Effector memory CD8-positive, alpha-beta T cell (primary cell): ENCODE measurements at regions not wholly inside any gene's neighbourhood (a gene's known extent, or its start where the extent isn't known, plus 50 kb on each side); places are given as distances from the start of the nearest gene placed in this dataset.

ENCODE experiments used
- ATAC-seq: fragments of 150-1000 bp; cut with Tn5 transposase; replicated peaks from 2 replicates; pipeline ENCODE4 v1.10.0; 2021; ENCODE audit warnings: mild to moderate bottlenecking, moderate library complexity
- DNase-seq, 3 experiments: peaks; one replicate each; pipeline ENCODE4 v3.0.0; 2021
- H3K27ac Mint-ChIP-seq, 2 donors: one replicate each; pipeline ENCODE4 v1.8.0; 2022; ENCODE audit warnings: mild to moderate bottlenecking in 2 of 2, mixed read lengths in 2 of 2, moderate library complexity in 2 of 2
- H3K27me3 Mint-ChIP-seq, 2 donors: one replicate each; pipeline ENCODE4 v1.8.0; 2022; ENCODE audit warnings: mixed read lengths in 2 of 2
- H3K36me3 Mint-ChIP-seq: one replicate; pipeline ENCODE4 v1.8.0; 2022; ENCODE audit warnings: mild to moderate bottlenecking, moderate library complexity, mixed read lengths; ENCODE audit not compliant: insufficient read depth
- H3K4me1 Mint-ChIP-seq, 2 donors: one replicate each; pipeline ENCODE4 v1.8.0; 2022; ENCODE audit warnings: low read depth in 2 of 2, mixed read lengths in 2 of 2
- H3K4me3 Mint-ChIP-seq, 2 donors: one replicate each; pipeline ENCODE4 v1.8.0; 2022; ENCODE audit warnings: mild to moderate bottlenecking in 2 of 2, mixed read lengths in 2 of 2, moderate library complexity in 2 of 2
- H3K9me3 Mint-ChIP-seq, 2 donors: one replicate each; pipeline ENCODE4 v1.8.0; 2022; ENCODE audit warnings: mixed read lengths in 2 of 2

DNA sequence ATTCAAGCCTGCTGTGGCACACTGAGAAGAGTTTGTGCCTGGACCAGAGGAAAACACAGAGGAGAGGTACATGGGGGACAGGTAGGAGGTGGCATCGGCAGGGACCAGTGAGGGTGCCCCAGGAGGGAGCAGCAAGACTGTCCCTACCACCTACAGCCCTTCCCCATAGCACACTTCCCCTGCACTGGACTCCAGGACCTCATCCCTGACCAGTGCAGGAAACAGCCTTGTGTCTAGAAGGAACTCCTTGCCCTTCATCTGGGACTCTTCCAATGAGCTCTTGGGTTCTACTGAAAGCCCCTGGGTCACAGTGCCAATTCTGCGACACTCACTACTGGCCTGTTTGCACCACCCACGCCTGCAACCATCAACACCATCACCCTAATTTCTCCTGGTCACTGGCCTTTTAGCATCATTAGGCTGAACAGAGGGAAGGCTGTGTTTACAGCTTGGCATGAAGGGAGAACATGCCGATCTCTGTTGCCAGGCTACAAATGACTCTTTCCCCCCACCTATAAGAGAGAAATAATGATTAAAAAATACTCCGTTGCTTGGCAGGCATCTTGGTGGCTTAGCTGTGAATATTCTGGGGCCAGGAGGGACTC is 371.9 kb upstream of the ZMIZ1 start:
- Mint-ChIP-seq H3K9me3 (no peaks in the 10 kb centered on the region), H3K27ac (no peak overlapping the region), H3K36me3 (no peaks in the 10 kb centered on the region), H3K4me1 (peaks cover 0 to 2% of the 10 kb centered on the region in 2 donors), H3K4me3 (no peak overlapping the region), H3K27me3 (peaks cover 43 to 59% of the 10 kb centered on the region in 2 donors)
- ATAC-seq (no peak), DNase-seq (no peak)

DNA sequence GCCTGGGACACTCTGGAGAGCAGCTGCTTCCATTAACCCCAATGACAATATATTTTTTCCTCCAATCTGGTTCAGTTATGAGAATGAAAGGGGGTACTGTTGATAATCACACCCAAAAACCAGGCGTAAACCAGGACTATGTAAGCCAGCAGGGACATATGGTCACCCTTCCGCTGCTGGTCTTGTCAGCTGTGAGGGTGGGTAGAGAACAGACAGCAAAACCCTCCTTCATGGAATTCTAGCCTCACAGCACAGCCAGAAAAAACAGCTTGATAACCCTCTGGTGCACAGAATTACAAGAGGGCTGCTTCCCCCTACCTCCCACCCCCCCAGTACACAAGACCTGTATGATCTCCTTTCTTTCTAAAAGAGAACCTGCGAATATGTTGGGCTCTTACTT is 368.8 kb upstream of the ZMIZ1 start:
- ATAC-seq (no peak), DNase-seq (no peak)
- no peak overlapping the region for H3K4me3 Mint-ChIP-seq
- H3K36me3 Mint-ChIP-seq: no peaks in the 10 kb centered on the region
- H3K9me3 Mint-ChIP-seq: no peaks in the 10 kb centered on the region
- peaks cover 0 to 2% of the 10 kb centered on the region in 2 donors for H3K4me1 Mint-ChIP-seq
- H3K27me3 Mint-ChIP-seq: peaks cover 44 to 52% of the 10 kb centered on the region in 2 donors
- H3K27ac Mint-ChIP-seq: no peak overlapping the region

DNA sequence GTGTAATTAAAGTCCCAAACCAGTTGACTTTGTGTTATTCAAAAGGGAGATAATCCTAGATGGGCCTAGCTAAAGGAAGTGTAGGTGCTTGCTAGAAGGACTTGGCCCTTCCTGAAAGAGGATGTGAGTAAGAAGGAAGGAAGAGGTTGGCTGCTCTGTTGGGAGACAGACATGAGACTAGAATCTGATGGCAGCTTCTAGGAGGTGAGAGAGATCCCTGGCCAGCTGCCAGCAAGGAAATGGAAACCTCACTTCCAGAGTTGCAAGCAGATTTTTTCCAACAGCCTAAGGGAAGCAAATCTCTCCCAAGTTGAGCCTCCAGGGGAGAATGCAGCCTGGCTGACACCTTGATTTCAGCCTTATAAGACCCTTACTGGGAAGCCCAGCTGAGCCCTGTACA is 368.4 kb upstream of the ZMIZ1 start:
- ATAC-seq (no peak), DNase-seq (no peak)
- Mint-ChIP-seq H3K9me3 (no peaks in the 10 kb centered on the region), H3K4me3 (no peak overlapping the region), H3K27ac (no peak overlapping the region), H3K36me3 (no peaks in the 10 kb centered on the region), H3K27me3 (peaks cover 44 to 52% of the 10 kb centered on the region in 2 donors), H3K4me1 (peaks cover 0 to 2% of the 10 kb centered on the region in 2 donors)

DNA sequence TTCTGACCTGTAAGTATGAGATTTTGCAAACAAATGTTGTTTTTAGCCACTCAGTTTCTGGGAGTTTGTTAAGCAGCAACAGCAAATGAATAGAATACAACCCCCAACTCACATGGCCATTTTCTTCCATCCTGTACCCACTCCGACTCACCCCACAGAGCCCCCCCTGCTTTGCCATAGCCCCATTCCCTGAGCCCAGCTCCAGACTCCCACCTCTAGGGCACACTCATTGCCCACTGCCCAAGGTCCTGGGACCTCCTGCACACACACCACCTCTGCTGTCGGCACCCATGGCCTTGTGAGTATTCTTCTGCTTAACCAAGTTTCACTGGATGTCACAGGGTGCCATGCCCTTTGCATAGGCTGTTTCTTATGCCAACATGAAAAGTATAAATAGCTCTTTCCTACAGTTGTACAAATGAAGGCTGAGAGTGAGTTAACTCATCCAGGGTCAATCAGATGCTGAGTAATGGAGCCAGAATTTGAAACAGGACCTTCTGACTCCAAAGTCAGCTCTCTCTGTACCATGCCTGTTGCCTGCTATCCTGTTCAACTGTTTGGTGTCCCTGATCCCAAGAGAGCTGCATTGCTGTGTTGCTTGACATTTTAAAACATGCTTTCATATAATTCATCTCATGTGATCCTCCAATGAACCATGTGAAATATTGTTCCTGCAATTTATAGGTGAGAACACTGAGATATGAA is 367.8 kb upstream of the ZMIZ1 start:
- DNase-seq (no peak), ATAC-seq (no peak)
- H3K4me1 Mint-ChIP-seq: peaks cover 0 to 2% of the 10 kb centered on the region in 2 donors
- no peaks in the 10 kb centered on the region for H3K9me3 Mint-ChIP-seq
- H3K27me3 Mint-ChIP-seq: peaks cover 44 to 52% of the 10 kb centered on the region in 2 donors
- H3K36me3 Mint-ChIP-seq: no peaks in the 10 kb centered on the region
- no peak overlapping the region for H3K27ac Mint-ChIP-seq
- no peak overlapping the region for H3K4me3 Mint-ChIP-seq

DNA sequence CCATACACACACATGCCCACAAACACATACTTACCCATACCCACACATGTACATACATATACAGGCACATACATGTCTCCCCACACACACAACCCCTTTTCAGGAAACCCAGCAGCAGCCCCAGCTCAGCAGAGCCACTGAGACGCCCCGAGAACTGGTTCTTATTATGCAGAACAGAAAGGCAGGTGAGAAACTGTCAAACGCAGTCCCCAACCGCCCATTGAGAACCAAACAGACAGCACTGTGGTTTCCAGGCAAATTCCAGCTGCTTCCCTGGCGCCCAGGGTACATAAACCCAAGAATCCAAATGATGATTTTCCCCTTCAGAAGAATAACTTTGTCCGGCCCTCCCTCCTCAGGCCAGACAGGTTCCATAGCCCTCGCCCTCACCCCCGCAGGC is 366.6 kb upstream of the ZMIZ1 start:
- Mint-ChIP-seq H3K4me3 (no peak overlapping the region), H3K9me3 (no peaks in the 10 kb centered on the region), H3K36me3 (no peaks in the 10 kb centered on the region), H3K4me1 (peaks cover 0 to 2% of the 10 kb centered on the region in 2 donors), H3K27ac (no peak overlapping the region), H3K27me3 (peaks cover 42 to 49% of the 10 kb centered on the region in 2 donors)
- no peak for DNase-seq
- ATAC-seq: no peak

DNA sequence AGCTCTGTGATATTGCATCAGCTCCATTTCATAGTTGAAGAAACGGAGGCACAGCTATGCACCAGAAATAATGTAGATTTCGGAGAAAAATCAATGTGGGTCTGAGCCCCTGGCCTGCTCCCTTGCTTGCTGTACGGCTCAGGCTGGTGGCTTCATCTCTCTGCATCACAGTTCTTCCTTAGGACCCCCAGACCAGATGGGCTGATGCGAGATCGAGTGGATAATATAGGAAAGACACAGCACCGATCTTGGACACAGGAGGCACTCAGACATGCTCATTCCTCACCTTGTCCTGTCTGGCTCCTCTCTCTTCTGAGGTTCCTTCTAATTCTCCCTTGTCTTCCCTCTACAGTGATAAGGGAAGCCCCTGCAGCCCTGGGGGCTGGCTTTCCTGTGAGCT is 365.9 kb upstream of the ZMIZ1 start:
- Mint-ChIP-seq H3K4me1 (peaks cover 0 to 2% of the 10 kb centered on the region in 2 donors), H3K36me3 (no peaks in the 10 kb centered on the region), H3K27ac (no peak overlapping the region), H3K27me3 (peaks cover 40 to 43% of the 10 kb centered on the region in 2 donors), H3K9me3 (no peaks in the 10 kb centered on the region), H3K4me3 (no peak overlapping the region)
- ATAC-seq (no peak), DNase-seq (no peak)

DNA sequence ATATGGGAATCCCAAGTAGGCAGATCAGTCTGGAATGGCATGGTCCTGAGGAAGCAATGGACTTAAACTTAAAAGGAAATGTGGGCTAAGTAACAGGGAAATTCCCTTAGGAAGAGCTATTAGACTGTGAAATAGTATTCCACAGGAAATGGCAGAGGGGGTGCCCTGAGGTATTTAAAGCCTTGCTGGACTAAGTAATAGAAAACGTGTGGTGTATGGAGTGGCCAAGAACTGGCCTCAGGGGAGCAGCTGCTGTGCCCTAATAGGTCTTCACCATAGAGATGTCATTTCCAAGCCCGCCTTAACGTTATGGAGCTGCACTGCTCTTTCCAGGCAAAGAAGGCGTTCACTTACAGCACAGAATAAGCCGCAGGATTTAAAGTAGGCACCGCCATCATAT is 365.2 kb upstream of the ZMIZ1 start:
- DNase-seq: no peak
- H3K9me3 Mint-ChIP-seq: no peaks in the 10 kb centered on the region
- H3K4me3 Mint-ChIP-seq: no peak overlapping the region
- H3K27ac Mint-ChIP-seq: no peak overlapping the region
- H3K27me3 Mint-ChIP-seq: peaks cover 40 to 43% of the 10 kb centered on the region in 2 donors
- H3K4me1 Mint-ChIP-seq: peaks cover 0 to 2% of the 10 kb centered on the region in 2 donors
- no peaks in the 10 kb centered on the region for H3K36me3 Mint-ChIP-seq
- no peak for ATAC-seq

DNA sequence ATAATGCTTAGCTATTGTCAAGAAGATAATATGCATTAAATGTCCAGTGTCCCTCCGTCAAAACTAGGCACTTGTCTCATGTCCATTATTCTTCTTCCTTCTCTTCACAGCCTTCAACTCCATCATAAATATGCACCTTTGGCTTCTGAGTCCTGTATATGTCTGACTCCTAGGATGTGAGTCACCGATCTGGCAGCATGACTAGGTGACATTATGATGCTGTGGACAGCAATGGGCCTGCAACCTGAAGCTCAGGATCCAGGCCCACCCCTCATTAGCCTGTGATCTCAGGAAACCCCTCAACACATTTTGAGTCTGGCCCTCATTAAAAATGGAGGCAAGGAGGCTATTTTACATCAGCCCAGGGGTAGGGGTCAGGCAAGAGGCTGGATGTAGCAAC is 362.5 kb upstream of the ZMIZ1 start:
- DNase-seq: no peak

DNA sequence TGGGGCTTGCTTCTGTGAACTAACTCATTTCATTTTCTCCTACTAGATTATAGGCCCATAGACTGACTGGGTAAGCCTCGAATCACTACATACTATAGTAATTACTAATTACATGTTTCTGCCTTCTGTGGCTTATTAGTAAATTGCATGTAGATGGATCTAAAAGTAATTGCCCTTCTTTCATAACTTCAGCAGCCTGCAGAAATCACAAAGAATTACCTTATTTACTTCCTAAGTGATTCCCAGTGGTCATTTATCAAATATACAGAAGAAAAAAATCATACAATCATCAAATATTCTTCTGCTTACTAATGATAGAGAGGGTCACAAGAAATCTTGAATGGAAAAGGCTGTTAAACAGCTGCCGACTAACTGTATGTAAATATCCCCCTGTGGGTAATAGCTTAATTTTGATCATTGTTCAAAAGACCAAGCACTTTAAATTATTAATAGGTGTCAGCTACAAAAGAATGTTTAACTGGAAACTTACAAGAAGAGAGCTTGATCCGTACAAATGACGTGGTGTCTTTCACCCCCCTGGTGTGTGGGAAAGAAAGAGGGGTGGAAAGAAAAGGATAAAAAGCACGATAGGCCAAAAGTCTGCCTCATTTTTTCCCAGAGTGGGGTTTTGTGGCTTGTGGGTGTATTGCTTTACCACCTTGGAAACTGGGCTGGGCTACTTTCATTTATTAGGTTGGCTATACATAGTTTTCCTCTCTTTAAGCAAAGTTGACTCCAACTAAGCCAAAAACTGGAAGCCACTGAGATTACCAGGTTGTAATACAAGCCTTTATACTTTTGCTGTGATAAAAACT is 361.8 kb upstream of the ZMIZ1 start:
- Mint-ChIP-seq H3K27ac (no peak overlapping the region), H3K9me3 (no peaks in the 10 kb centered on the region), H3K4me1 (no peaks in the 10 kb centered on the region), H3K4me3 (no peak overlapping the region), H3K27me3 (peaks cover 27 to 30% of the 10 kb centered on the region in 2 donors), H3K36me3 (no peaks in the 10 kb centered on the region)
- DNase-seq (no peak), ATAC-seq (no peak)

More for the DNA sequence above, 362.5 kb upstream of the ZMIZ1 start:
- no peaks in the 10 kb centered on the region for H3K9me3 Mint-ChIP-seq
- no peaks in the 10 kb centered on the region for H3K36me3 Mint-ChIP-seq
- peaks cover 27 to 37% of the 10 kb centered on the region in 2 donors for H3K27me3 Mint-ChIP-seq
- no peaks in the 10 kb centered on the region for H3K4me1 Mint-ChIP-seq
- H3K4me3 Mint-ChIP-seq: no peak overlapping the region
- no peak for ATAC-seq
- H3K27ac Mint-ChIP-seq: no peak overlapping the region

DNA sequence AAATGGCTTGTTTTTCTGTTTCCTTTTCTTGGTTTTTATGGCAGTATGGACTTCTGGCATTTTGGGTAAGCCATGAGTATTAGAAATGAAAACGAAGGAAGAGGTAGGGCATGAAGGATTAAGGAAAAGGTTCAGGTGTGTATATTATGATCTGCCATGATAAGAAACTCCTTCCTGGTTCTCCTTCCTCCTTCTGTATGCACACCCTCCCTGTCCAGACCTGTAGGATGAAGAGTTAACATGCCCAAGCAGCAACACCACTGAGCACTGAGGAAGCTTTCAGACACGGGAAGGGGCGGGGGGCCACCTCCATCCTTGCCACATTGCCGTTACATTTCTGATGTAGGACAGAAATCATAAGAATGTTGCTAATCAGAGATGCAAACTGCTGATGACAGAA is 361.0 kb upstream of the ZMIZ1 start:
- H3K27me3 Mint-ChIP-seq: peaks cover 22% of the 10 kb centered on the region in 2 donors
- no peak for DNase-seq
- no peak overlapping the region for H3K27ac Mint-ChIP-seq
- ATAC-seq: no peak
- no peaks in the 10 kb centered on the region for H3K9me3 Mint-ChIP-seq
- no peaks in the 10 kb centered on the region for H3K36me3 Mint-ChIP-seq
- no peak overlapping the region for H3K4me3 Mint-ChIP-seq
- H3K4me1 Mint-ChIP-seq: no peaks in the 10 kb centered on the region

DNA sequence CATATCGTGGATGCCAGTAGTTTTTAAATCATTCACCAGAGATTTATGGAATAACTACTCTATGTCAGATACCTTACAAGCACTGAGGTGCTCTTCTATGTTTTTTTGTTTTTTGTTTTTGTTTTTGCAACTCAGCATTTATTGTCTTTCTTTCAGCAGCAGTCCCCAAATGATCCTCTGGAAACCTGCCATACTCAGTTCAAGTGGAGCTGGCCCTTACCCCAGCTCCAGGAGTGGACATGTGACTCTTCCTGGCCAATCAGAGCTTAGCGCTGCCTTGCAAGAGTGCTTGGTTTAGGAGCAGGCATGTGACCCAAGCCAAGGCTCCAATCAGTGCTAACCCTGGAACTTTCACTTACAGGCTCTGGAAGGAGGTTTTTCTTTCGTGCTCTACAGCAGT is 356.6 kb upstream of the ZMIZ1 start:
- H3K4me1 Mint-ChIP-seq: no peaks in the 10 kb centered on the region
- ATAC-seq: no peak
- H3K4me3 Mint-ChIP-seq: no peak overlapping the region
- H3K36me3 Mint-ChIP-seq: no peaks in the 10 kb centered on the region
- no peak for DNase-seq
- no peak overlapping the region for H3K27ac Mint-ChIP-seq
- peaks cover 18 to 24% of the 10 kb centered on the region in 2 donors for H3K27me3 Mint-ChIP-seq
- no peaks in the 10 kb centered on the region for H3K9me3 Mint-ChIP-seq

DNA sequence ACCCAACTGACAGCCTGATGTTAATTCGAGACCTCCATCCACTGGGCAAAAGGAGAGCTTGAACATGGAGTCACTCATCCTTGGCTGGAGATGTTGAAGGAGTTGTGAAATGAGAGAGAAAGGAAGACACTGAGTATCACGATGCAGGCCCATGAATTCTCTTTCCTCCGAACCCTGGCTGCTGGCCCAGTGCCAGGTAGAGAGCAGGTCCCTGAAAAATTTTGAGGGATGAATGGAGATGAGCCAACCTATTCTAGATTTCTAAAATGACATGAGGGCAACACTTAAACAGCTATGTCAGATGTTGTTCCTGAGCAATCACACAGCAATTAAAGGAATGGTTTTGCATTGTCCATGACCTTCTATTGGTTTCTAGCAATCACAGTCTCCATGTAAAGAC is 355.1 kb upstream of the ZMIZ1 start:
- Mint-ChIP-seq H3K9me3 (no peaks in the 10 kb centered on the region), H3K27me3 (peaks cover 23 to 39% of the 10 kb centered on the region in 2 donors), H3K4me1 (no peaks in the 10 kb centered on the region), H3K4me3 (no peak overlapping the region), H3K36me3 (no peaks in the 10 kb centered on the region), H3K27ac (no peak overlapping the region)
- no peak for ATAC-seq
- DNase-seq: no peak

DNA sequence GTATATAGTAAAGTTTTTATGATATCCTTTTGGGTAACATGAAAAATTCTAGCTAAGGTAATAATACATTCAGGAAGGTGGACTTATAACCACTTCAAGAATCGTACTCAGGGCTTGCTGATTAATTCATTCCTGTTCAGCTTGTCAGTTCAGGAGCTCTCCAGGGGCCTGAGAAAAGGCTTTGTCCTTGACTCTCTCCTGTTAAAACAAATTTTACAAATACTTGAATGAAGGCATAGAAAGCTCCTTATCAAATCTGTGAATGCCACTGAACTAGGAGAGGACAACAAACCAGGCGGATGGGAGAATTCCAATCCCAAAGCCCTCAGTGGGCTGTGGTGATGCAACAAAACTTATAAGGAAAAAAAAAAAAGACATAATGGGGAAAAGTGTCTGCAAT is 354.5 kb upstream of the ZMIZ1 start:
- DNase-seq: no peak
- Mint-ChIP-seq H3K4me3 (no peak overlapping the region), H3K27me3 (peaks cover 24 to 45% of the 10 kb centered on the region in 2 donors), H3K36me3 (no peaks in the 10 kb centered on the region), H3K4me1 (no peaks in the 10 kb centered on the region), H3K9me3 (no peaks in the 10 kb centered on the region), H3K27ac (no peak overlapping the region)
- no peak for ATAC-seq

DNA sequence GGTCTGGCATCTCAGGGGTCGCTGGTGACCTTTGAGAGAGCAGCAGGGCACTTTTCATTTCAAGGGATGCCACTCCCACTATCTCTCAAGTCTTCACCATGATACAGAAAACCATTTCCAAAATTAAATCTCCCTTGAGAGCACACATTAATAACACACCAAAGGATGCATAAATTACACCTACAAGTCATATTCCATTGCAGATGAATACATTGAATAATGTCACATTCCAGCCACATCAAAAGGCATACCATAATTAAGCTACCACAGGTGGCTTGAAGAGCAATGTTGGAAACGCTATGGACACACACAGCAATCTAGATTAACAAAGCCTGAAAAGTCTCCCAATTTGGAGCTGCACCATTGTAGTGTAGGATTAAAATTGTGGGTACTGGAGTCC is 353.3 kb upstream of the ZMIZ1 start:
- Mint-ChIP-seq H3K4me3 (no peak overlapping the region), H3K9me3 (no peaks in the 10 kb centered on the region), H3K36me3 (no peaks in the 10 kb centered on the region), H3K4me1 (no peaks in the 10 kb centered on the region), H3K27me3 (peaks cover 27 to 47% of the 10 kb centered on the region in 2 donors), H3K27ac (no peak overlapping the region)
- DNase-seq: no peak
- ATAC-seq: no peak
